Lower leg skin (tissue), 3 donors: ENCODE measurements at regions not wholly inside any gene's neighbourhood (a gene's known extent, or its start where the extent isn't known, plus 50 kb on each side); places are given as distances from the start of the nearest gene placed in this dataset.

Source experiments
- POLR2A ChIP-seq, 2 donors: fragments of 450-650 bp; IDR thresholded peaks; one replicate each; pipeline ENCODE4 v1.6.1; 2016 to 2017; ENCODE audit warnings: antibody characterized with exemption in 2 of 2, mild to moderate bottlenecking in 1 of 2, moderate library complexity in 1 of 2
- TF ChIP-seq, protein P1 (sequence below), 3 donors: fragments of 450-650 bp; IDR thresholded peaks; one replicate each; pipeline ENCODE4 v1.5.1; 2016; ENCODE audit warnings: antibody characterized with exemption in 3 of 3, mild to moderate bottlenecking in 3 of 3, moderate library complexity in 2 of 3

DNA sequence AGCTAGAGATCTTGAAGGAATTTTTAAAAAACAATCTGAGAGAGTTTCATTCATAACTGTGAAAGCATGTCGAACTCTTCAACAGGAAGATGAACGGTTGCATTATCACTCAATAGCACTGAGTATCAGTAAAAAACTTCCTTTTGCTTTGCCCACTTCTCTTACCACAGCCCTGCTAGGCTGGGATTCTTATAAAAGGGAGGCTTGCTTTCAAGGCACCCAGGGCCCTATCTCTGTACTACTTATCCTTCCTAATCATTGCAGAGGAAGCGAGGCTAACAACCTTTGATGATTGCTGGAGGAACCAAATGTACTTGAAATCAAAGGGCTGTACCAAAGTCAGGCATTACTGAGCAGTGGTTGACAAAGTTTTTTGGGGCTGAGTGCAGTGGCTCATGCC is 71.2 kb downstream of the SNRPE start:
- TF ChIP-seq POLR2A (IDR thresholded peaks at IDR 0.05): no peak
- TF ChIP-seq, protein P1, sequence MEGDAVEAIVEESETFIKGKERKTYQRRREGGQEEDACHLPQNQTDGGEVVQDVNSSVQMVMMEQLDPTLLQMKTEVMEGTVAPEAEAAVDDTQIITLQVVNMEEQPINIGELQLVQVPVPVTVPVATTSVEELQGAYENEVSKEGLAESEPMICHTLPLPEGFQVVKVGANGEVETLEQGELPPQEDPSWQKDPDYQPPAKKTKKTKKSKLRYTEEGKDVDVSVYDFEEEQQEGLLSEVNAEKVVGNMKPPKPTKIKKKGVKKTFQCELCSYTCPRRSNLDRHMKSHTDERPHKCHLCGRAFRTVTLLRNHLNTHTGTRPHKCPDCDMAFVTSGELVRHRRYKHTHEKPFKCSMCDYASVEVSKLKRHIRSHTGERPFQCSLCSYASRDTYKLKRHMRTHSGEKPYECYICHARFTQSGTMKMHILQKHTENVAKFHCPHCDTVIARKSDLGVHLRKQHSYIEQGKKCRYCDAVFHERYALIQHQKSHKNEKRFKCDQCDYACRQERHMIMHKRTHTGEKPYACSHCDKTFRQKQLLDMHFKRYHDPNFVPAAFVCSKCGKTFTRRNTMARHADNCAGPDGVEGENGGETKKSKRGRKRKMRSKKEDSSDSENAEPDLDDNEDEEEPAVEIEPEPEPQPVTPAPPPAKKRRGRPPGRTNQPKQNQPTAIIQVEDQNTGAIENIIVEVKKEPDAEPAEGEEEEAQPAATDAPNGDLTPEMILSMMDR (IDR thresholded peaks at IDR 0.05): no peak
